Activated T-cell treated with anti-CD3 and anti-CD28 coated beads, Interleukin-2, amount 50 U/mL, for 1 hour (primary cell): ENCODE measurements at regions not wholly inside any gene's neighbourhood (a gene's known extent, or its start where the extent isn't known, plus 50 kb on each side); places are given as distances from the start of the nearest gene placed in this dataset.

Source experiments
- DNase-seq: peaks from one replicate; pipeline ENCODE4 v3.0.0-alpha.2; 2020

DNA sequence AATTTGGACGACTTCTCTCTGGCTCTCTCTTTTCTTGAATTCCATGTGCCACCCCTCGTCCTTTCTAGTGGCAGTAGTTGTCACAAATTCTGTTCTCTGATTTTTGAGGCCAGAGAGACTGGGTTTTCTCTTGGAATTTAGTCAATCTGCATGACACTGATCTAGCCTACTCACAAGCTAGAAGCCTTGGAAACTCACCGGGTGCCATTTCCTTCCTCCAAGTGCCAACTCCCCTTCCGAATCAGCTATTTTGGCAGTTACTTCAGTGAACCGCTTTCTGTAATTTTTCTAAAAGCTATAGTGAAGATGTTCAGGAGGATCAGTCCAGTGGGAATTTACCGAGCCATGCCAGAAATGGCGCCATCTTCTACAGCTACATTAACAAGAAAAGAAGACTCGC lies 228.9 kb downstream of the PMP22 start:
- no peak for DNase-seq

DNA sequence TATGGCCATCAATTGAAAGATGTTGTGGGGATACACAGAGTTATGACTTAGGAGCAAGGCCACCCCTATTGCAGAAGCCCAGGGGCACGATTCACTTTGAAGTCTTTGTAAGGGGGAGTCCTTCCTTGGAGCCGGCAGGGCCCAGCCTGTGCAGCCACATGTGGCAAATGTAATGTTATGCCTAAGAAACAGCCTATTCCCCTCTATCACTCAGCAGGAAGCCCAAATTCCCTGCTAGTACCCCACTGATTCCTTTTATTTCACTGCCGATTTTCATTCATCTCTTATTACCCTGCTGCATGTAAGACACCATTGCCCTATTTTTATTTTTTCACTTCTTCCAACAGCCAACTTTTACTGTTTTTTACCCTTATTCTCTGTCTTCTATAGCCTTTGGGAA lies 233.2 kb downstream of the PMP22 start:
- no peak for DNase-seq

DNA sequence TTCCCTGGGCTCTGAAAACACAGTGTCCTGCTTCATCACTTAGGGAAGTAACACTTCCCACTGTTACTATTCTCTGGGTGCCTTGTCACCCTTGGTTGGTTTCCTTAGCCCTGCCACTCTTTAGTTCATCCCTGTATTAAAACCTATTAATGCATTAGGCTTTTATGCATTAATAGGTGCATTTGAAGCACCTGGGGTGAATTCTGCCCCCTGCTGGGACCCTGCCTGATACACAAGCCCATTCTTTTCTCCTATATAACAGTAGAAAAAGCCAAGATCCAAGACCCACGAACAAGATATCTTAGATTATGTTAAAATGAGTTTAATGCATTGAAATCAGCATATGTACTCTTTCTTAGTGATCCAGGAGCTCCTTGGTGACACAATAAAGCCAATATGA lies 235.7 kb downstream of the PMP22 start:
- DNase-seq: no peak

DNA sequence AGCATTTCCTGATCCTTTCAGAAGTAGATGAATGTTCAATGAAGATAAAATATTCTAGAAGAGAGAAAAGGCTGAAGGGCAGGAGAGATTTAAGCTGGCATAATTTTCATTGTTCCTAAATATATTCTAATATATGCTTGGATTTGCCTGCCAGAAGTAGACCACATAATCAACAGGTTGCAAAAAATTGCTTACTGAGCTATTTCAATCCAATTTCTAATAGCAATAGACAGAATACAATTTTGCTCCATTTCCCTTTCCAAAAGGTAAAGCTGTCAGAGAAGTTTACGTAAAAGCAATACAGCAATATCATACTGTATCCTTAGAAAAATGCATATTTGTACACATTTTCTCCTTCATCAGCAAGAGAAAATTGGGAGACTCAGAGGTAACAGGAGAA lies 237.3 kb downstream of the PMP22 start:
- no peak for DNase-seq

DNA sequence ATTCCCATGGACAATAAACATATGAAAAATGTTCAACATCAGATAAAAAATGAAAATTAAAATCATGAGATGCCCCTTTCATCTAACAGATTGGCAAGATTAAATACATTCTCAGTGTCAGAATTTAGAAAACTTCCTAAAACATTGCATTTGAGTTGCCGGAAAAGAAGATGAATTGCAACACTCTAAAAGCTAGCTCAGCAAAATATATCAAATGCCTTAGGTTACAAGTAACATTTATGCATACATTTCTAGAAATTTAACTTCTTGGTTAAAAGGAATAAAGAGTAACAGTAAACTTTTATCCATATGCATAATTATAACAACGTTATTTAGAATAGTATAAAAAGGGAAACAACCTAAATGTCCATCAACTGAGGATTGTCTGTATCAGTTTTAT lies 239.0 kb downstream of the PMP22 start:
- no peak for DNase-seq

DNA sequence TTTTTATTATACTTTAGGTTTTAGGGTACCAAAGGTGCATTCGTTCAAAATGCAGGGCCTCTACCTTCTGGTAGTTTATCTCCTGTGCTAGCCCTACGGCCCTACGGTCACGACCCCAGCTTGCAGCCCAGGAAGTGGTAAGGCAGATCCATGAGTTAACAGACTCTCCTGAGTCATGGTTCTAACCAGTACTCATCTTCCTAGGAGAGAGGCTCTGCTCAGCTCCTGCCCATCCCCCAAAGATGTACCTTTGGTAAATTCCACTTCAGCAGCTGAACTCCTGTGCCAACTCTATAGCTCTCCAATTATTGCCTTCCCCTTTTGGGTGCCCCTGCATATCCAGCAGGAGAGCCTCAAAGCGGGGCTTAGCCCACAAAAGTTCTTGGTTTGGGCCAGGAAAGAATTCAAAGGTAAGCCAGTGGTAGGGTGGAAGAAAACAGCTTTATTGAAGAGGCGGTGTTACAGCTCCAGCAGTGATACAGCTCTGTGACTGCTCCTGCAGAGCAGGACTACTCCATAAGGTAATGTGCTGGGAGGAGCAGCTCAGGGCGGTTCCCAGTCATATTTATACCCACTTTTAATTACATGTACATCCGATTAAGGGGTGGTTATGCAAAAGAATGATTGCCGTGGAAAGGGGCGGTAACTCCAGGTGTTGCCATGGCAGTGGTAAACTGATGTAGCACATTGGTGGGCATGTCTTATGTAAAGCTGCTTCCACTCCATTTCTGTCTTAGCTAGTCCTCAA lies 241.4 kb downstream of the PMP22 start:
- DNase-seq: no peak

DNA sequence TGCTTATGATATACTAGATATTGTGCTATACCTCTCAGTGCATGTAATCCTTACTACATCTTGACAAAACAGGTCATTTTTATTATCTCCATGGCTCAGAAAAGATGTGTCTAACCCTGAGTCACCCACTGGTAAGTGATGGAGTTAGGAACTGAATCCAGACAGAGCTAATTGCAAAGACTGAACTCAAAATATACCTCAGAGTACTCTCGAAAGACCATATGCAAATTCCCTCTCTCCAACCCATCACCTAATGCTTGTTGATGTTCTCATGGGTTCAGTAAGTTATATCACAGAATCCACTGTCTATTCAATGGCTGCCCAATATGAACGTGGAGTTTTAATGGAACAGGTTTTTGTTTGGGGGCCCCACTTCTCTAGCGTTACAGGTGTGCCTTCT lies 246.0 kb downstream of the PMP22 start:
- DNase-seq: no peak

DNA sequence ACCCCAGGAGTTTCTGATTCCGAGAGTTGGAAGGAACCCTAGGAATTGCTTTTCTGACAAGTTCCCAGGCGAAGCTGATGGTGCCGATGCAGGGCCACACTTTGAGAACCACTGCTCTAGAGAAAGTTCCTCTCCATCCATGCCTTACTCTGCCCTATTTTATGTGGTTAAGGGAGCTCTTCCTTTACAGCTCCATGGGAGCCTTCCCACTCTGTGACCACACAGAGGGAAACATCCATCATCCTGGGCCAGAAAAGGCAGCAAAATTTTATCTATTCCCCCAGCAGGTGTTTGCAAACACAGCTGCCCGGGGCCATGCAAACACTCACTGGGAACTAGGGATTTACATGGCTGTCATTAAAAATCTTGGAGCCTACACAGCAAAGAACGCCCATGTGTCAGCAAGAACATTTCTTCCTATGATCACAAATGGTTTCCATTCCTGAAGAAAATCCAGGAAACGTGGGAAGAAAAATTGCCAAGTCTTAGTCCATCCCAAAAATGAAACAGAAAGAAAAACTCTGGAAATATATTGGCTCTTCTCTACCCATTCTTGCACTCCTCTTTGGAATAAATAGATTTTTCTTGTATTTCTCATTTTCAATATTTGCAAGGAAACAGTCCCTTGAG lies 252.7 kb downstream of the PMP22 start:
- DNase-seq: no peak

DNA sequence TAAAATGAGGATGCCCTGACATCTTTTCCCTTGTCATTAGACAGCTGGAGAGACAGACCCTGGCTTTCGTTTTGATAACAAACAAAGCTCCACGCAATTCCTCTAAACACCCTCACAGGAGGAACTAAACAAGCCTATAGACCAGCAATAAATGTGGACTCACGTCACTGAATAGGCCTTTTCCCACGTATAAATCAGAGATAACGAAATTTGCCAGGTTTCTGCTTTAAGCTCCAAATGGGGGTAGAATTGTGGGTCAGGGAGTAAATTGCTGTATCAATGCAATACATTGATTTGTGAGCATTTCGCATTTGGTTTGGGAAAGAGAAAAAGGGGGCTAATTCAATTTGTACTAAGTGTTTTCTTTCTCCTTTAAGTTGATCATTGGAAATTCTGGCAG lies 256.0 kb downstream of the PMP22 start:
- no peak for DNase-seq

DNA sequence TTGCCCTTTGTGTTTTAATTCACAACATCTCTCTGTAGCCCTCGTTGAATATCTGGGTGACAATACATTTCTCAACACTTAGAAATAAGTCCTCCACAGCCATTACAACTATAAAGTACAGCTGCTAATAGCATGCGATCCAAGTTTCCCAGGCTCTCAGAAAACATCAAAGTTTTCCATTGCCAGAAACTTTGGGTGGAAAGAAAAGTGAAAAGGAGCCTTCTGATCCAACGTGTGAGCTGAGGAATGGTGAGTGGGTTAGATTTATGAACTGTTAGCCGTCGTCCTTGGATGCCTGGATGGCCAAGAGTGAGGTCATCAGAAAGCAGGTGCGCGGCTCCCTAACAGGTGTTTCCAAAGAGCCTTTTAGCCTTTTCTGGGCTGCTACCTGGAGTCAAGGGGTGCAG lies 258.0 kb downstream of the PMP22 start:
- no peak for DNase-seq

DNA sequence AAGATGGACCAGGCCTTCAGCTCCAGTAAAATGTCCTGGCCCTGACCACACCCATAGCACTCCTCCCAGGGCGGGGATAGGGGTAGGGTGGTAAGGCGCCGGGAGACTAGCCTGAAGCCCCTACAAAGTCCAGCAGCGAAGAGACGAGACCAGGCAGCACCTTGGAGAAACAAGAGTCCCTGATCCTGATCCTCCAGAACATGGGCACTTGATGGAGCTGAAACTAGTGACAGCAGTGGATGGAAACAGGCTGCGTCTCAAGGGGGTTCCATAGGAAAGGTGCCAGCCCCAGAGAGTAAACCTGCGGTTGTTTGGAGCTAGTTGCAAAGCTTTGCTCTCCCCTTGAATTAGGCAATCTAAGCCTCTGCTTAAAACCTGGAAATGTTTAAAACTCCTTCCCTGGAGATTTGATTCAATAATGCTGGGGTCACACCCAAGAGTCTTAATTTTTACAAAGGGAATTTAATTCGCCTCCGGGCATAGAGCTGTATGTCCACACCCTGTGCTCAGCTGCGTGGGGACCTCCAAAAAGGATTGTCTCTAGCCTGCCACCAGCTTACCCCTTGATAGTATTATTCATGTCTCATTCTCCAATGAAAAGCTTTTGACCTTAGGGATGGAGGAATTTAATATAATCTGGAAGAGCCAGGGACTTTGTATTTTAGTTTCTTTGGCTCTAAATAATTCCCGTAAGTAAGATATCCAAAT lies 258.6 kb downstream of the PMP22 start:
- no peak for DNase-seq

DNA sequence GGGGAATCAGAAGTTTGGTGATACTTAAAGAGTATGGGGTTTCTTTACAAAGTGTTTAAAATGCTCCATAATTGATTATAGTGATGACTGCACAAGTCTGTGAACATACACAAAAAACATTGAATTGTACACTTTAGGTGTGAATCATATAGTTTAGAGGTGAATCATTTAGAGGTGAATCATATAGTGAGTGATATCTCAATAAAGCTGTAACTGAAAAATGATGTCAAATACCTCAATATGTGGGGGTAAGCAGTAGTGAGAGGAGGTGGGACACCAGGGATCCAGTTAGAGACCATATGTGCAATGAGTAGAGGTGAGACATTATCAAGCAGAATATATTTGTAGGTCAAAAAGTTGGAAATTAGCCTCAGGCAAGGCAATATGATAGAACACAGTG lies 264.5 kb downstream of the PMP22 start:
- no peak for DNase-seq

DNA sequence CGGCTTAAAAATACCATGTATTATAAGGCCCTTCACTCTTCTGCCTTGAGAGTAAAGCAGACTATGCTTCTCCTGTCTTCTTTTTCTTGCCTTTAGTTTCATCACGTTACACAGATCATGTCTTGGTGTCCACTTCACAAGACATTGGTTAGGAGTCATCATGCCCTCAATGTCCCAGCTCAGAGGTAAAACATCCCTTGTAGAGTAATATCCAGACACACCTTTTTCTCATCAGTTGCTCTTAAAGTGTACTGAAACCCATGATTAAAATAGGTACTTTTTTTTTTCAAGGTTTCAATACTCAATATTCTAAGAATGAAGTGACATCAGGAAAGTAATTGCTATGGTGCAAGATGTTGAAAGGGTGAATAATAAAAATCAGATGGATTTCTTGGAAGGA lies 267.8 kb downstream of the PMP22 start:
- DNase-seq: no peak

DNA sequence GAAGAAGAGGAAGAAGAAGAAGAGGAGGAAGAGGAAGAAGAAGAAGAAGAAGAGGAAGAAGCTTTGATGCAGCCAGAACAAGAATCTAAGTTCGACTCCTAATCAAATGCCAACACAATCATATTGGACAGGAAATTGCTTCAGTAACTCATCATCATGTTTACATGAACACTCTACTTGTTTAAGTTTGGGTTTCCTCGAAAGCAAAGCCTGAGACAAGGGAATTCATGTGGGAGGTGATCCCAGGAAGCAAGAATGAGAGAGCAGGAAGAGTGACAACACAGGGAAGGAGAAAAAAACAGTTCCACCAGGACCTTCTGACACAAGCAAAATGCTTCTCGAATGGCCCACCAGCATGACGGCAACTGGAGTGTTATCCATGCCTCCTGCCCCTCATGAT lies 279.0 kb downstream of the PMP22 start:
- no peak for DNase-seq

DNA sequence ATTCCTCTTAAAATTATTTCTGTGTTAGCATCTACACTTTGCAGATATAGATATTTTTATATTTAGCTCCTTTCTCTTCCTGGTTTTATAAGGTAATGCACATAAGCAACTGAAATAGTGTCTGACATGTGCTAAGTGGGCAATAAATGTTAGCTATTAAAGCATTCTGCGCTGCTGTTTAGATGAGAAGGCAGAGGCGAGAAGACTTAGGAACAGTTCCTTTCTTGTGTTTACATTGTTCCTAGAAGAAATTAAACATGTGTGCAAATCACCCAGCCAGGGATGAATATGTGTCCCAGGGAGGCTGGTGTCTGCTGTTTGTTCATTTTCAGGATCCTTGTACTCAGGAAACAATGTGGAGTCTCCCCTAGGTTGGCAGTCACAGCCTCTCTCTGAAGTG lies 292.3 kb downstream of the PMP22 start:
- no peak for DNase-seq

DNA sequence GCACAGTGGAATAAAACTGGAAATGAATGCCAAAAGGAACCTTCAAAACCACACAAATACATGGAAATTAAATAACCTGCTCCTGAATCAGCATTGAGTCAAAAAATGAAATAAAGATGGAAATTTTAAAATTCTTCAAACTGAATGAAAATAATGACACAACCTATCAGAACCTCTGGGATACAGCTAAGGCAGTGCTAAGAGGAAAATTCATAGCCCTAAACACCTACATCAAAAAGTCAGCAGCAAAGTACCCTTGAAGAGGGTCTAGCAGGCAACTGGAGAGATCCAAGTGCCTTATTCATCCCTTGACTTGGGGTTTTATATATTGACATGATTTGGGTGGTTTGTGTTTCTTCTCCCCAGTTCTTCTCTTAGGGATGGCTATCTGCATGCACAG lies 294.1 kb downstream of the PMP22 start:
- DNase-seq: no peak

DNA sequence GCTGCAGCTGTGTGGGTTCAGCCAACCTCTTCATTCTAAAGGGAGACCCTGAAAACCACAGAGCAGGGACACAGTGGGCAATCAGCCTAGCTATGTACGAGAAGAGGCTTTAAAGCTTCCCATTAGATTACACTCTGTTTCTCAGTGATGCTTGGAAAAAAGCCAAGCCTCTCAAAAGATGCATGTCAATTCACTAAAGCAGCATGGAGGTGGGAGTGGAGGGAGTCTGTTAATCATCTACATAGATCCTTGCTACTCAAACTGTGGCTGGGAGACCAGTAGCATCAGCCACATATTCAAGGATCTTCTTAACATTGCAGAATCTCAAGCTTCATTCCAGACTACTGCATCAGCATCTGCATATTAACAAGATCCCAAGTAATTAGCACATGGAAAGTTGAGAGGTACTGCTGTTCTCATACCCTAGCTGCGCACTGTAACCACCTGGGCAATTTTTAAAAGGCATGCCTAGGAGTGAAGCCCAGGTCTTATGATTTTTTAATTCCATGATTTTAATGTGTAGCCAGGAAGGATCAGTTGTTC lies 305.9 kb downstream of the PMP22 start:
- no peak for DNase-seq

DNA sequence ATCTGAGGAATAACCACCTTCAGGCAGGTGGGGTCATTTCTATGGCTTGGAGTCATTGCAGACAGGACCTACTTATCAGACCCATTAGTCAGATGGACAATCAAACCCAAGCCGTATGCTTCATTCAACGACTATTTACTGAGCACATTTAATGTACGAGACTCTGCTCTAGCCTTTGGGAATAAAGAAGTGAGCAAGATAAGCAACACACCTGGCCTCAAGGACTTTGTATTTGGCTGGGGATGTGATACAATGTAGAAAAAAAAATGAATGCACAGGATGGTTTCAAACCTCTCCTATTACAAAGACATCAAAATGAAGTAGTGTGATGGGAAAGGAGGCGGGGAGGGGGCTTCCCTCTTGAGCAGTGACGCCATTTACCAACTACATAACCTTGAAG lies 311.7 kb downstream of the PMP22 start:
- DNase-seq: no peak

DNA sequence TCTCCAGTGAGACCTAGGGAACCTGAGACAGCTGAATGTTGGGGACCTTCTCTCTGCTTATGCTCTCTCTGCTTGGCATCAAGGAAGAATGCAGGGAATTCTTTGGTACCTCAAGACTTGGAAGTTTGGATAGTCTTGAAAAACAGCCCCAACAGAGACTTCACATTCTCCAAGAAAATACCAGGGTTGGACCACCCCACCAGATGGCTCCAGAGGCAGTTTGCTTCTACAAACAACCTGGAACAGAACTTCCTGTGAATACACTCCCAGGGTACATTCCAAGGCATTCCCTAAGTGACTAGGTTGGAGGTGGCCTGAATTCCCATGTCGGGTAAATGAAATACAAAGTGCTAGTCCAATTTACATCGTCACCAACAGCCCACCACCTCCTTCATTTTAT lies 314.4 kb downstream of the PMP22 start:
- DNase-seq: no peak

DNA sequence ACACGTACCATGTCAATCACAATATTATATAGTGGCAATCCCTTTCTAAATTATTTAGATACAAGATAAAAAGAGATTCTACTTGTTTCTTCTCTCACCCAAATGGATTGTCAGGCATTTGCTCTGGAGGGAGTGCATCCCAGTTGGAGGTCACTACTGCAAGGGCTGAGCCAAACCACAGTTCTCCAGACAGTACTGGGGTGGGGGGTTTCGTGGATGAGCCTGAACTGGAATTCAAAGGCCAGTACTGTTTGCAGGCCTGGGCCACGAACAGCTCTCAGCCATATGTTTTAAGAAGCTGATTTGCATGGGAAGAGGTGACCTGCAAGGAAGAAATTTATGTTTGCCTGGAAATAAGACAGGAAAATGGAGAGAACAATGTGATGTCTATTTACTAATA lies 314.9 kb downstream of the PMP22 start:
- no peak for DNase-seq

DNA sequence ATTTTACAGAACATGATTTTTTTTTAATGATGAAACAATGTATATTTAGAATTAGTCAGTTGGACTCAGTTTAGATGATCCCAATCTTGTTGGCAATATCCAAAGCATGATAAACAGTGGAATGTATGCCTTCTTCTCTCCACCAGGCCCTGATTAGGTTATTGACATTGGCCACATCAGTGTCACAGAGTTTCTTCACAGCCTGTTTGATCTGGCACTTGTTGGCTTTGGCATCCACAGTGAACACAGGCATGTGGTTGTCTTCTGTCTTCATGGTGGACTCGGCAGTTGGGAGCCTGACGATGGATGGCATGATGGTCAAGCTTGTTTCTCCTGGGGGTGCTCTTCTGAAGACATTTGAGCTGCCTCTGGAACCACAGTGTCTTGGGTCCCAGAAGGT lies 317.5 kb downstream of the PMP22 start:
- DNase-seq: no peak

DNA sequence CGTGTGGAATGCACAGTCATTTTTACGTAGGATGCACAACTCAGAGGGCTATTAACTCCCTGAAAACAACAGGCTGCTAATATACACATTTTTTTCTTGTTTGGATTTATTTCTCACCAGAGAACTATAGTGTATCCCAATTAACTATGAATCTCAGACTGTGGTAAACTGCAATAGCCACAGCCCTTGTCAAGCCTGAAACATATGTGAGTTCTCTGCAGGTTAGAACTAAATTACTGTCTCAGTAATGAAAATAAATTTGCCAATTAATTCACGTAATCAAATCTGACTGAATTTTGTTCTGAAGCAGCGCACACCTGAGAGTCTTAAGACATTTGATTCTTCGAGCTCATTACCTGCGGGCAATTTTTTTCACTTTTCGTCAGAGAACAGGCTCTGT lies 318.6 kb downstream of the PMP22 start:
- no peak for DNase-seq

DNA sequence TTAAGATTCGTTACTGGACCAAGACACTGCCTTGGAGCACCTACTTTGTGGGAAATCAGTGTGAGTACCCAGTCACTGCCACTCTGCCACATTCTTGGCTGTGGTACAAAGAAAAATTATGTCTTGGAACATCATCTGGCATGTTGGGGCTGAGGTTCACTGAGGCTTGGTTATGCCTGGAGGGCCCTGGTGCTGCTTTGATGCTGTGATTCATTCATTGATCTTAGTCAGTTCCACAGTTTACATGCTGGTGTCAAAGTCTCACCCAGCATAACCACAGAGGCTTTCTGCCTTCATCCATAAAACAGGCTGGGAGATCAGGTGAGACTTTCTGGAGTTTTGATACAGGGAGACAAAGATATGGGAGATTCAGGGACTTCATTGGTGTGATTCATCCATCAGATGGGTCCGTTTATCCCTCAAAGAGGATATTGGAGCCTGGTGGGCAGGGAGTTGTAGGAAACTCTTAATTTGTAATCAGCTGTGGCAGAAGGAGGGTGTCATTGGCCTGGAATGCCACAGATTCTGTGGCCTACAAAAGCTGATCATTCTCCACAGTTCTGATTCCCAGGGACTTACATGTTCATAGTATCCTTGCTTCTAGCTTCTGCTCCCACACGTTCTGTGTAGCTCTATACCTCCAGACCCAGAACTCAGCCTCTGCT lies 322.5 kb downstream of the PMP22 start:
- no peak for DNase-seq

DNA sequence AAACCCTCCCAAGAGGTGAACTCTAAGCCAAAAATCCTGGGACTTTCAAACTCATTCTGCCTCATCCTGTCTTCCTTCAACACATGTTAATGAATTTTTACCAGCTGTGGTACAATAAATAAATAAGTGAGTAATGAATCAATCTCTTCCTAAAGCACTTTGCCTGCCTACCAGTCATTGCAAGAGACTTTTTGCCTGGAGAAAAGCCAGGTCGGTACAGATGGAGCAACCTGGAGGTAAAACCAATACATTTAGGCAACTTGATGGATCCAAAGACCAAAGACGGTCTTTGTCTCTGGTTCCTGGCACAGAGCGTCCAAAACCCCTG lies 324.2 kb downstream of the PMP22 start:
- DNase-seq: no peak
